ENCODE measurements at regions not wholly inside any gene's neighbourhood (a gene's known extent, or its start where the extent isn't known, plus 50 kb on each side); places are given as distances from the start of the nearest gene placed in this dataset.

DNA sequence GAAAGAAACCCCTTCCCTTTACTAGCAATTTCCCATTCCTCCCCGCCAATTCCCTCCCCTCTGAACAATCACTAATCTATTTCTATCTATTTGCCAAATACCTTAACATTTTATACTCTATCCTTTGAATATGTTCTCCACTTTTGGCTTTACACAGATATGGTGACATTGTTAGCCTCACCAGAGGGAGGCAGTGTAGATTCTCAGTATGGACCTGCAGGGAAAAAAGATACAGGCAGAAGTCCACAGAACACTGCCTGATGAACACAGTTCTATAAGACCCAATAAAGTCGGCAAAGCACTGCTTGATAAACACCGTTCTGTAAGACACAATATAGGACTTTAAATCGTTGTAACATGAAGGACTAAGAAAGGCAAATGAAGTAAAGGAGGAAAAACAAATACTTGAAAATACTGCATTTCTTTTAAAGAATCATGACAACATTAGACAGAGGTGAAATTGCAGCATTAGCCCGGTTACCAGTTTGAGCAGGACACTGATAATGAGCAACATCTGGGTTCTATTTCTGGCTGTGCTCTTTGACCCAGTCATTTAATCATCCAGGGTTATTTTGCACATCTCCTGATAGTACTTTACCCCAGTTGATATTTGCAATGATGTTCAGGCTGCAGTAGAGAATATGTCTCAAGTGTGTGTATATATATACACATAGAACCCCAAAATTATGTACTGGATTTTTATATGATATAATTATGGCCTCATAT lies 296.8 kb downstream of the UTRN start:
- Histone ChIP-seq H3K36me3 (ENCODE audit: control insufficient read depth in 4 of 4, insufficient read depth in 3 of 4, low read depth in 1 of 4, low read length in 3 of 4) (peaks cover 0 to 5% (median 3%) of the 10 kb centered on the region in 4 donors), H3K27me3 (ENCODE audit: control insufficient read depth in 4 of 4, insufficient read depth in 4 of 4, low read length in 3 of 4) (no peaks in the 10 kb centered on the region), H3K9me3 (ENCODE audit: control insufficient read depth in 4 of 4, low read length in 3 of 4) (no peaks in the 10 kb centered on the region), H3K4me1 (ENCODE audit: control insufficient read depth in 4 of 4, insufficient read depth in 4 of 4, low read length in 3 of 4) (peaks cover 0 to 20% (median 6%) of the 10 kb centered on the region in 4 donors), H3K9ac (ENCODE audit: low read depth in 1 of 2, low read length in 2 of 2) (no peak overlapping the region), H3K27ac (ENCODE audit: low read depth in 1 of 2, low read length in 2 of 2) (peak overlapping the region in 1 of 2 donors; percentile 14), H3K4me3 (ENCODE audit: low read depth in 1 of 3, low read length in 3 of 3) (no peak overlapping the region)
- WGBS, result 51% methylated on average over 5 of the region's 5 CpGs
- DNase-seq (ENCODE audit: low spot score), result no peak
- TF ChIP-seq JUND (IDR thresholded peaks at IDR 0.05) (no peak), EGR1 (IDR thresholded peaks at IDR 0.05; ENCODE audit: low read depth in 2 of 2) (no peak), HNF4A (conservative IDR thresholded peaks at IDR 0.05) (peak; percentile 38 to 44), HNF4G (IDR thresholded peaks at IDR 0.05) (no peak), RXRA (IDR thresholded peaks at IDR 0.05) (peak; percentile 65 to 73), GABPA (IDR thresholded peaks at IDR 0.05 in 1 of 2, conservative IDR thresholded peaks at IDR 0.05 in 1 of 2) (no peak), YY1 (IDR thresholded peaks at IDR 0.05) (no peak), FOXA1 (IDR thresholded peaks at IDR 0.05) (no peak), SP1 (IDR thresholded peaks at IDR 0.05) (peak; percentile 55), RAD21 (IDR thresholded peaks at IDR 0.05) (peak; percentile 72 to 80), FOXA2 (IDR thresholded peaks at IDR 0.05) (no peak), TAF1 (conservative IDR thresholded peaks at IDR 0.05) (no peak)
- TF ChIP-seq, protein P1, sequence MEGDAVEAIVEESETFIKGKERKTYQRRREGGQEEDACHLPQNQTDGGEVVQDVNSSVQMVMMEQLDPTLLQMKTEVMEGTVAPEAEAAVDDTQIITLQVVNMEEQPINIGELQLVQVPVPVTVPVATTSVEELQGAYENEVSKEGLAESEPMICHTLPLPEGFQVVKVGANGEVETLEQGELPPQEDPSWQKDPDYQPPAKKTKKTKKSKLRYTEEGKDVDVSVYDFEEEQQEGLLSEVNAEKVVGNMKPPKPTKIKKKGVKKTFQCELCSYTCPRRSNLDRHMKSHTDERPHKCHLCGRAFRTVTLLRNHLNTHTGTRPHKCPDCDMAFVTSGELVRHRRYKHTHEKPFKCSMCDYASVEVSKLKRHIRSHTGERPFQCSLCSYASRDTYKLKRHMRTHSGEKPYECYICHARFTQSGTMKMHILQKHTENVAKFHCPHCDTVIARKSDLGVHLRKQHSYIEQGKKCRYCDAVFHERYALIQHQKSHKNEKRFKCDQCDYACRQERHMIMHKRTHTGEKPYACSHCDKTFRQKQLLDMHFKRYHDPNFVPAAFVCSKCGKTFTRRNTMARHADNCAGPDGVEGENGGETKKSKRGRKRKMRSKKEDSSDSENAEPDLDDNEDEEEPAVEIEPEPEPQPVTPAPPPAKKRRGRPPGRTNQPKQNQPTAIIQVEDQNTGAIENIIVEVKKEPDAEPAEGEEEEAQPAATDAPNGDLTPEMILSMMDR (IDR thresholded peaks at IDR 0.05; ENCODE audit: low read depth, low read length, missing input control), result peak; percentile 39
- TF ChIP-seq, protein P2, sequence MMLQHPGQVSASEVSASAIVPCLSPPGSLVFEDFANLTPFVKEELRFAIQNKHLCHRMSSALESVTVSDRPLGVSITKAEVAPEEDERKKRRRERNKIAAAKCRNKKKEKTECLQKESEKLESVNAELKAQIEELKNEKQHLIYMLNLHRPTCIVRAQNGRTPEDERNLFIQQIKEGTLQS (IDR thresholded peaks at IDR 0.05), result no peak
- TF ChIP-seq, protein P3, sequence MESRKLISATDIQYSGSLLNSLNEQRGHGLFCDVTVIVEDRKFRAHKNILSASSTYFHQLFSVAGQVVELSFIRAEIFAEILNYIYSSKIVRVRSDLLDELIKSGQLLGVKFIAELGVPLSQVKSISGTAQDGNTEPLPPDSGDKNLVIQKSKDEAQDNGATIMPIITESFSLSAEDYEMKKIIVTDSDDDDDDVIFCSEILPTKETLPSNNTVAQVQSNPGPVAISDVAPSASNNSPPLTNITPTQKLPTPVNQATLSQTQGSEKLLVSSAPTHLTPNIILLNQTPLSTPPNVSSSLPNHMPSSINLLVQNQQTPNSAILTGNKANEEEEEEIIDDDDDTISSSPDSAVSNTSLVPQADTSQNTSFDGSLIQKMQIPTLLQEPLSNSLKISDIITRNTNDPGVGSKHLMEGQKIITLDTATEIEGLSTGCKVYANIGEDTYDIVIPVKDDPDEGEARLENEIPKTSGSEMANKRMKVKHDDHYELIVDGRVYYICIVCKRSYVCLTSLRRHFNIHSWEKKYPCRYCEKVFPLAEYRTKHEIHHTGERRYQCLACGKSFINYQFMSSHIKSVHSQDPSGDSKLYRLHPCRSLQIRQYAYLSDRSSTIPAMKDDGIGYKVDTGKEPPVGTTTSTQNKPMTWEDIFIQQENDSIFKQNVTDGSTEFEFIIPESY (IDR thresholded peaks at IDR 0.05), result no peak
- TF ChIP-seq, protein P4, sequence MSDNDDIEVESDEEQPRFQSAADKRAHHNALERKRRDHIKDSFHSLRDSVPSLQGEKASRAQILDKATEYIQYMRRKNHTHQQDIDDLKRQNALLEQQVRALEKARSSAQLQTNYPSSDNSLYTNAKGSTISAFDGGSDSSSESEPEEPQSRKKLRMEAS (IDR thresholded peaks at IDR 0.05), result no peak
- TF ChIP-seq, protein P5, sequence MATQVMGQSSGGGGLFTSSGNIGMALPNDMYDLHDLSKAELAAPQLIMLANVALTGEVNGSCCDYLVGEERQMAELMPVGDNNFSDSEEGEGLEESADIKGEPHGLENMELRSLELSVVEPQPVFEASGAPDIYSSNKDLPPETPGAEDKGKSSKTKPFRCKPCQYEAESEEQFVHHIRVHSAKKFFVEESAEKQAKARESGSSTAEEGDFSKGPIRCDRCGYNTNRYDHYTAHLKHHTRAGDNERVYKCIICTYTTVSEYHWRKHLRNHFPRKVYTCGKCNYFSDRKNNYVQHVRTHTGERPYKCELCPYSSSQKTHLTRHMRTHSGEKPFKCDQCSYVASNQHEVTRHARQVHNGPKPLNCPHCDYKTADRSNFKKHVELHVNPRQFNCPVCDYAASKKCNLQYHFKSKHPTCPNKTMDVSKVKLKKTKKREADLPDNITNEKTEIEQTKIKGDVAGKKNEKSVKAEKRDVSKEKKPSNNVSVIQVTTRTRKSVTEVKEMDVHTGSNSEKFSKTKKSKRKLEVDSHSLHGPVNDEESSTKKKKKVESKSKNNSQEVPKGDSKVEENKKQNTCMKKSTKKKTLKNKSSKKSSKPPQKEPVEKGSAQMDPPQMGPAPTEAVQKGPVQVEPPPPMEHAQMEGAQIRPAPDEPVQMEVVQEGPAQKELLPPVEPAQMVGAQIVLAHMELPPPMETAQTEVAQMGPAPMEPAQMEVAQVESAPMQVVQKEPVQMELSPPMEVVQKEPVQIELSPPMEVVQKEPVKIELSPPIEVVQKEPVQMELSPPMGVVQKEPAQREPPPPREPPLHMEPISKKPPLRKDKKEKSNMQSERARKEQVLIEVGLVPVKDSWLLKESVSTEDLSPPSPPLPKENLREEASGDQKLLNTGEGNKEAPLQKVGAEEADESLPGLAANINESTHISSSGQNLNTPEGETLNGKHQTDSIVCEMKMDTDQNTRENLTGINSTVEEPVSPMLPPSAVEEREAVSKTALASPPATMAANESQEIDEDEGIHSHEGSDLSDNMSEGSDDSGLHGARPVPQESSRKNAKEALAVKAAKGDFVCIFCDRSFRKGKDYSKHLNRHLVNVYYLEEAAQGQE (IDR thresholded peaks at IDR 0.05), result no peak

Data from liver (tissue), 8 donors.